CD4-positive, alpha-beta T cell treated with Interleukin-4 for 1 hour (primary cell): ENCODE measurements at regions not wholly inside any gene's neighbourhood (a gene's known extent, or its start where the extent isn't known, plus 50 kb on each side); places are given as distances from the start of the nearest gene placed in this dataset.

Source experiments
- DNase-seq, 2 donors: peaks; one replicate each; pipeline ENCODE4 v3.0.0-alpha.2; 2020 to 2022

GRCh38 chr6:170025935-170026750 lies 264.7 kb downstream of the DLL1 start:
- peak in 1 of 2 donors; percentile 10 for DNase-seq

GRCh38 chr6:170025341-170025911 lies 265.5 kb downstream of the DLL1 start:
- peak in 1 of 2 donors; percentile 10 for DNase-seq

- peak in 1 of 2 donors; percentile 3 for DNase-seq
These were observed 265.9 kb downstream of the DLL1 start for GRCh38 chr6:170024940-170025339.

- DNase-seq: peak in 1 of 2 donors; percentile 7
These were observed 267.0 kb downstream of the DLL1 start for GRCh38 chr6:170023620-170024521.

- DNase-seq: no peak
These were observed 267.9 kb downstream of the DLL1 start for GRCh38 chr6:170022827-170023619.

GRCh38 chr6:170022291-170022722 lies 268.6 kb downstream of the DLL1 start:
- DNase-seq: peak in 1 of 2 donors; percentile 8

GRCh38 chr6:170021579-170021978 lies 269.3 kb downstream of the DLL1 start:
- peak in 1 of 2 donors; percentile 2 for DNase-seq

GRCh38 chr6:170019818-170020583 lies 268.6 kb downstream of the ERMARD start:
- DNase-seq: peak in 1 of 2 donors; percentile 8

- DNase-seq: no peak
These were observed 267.8 kb downstream of the ERMARD start for GRCh38 chr6:170018936-170019817.

- peak in 1 of 2 donors; percentile 6 for DNase-seq
These were observed 267.1 kb downstream of the ERMARD start for GRCh38 chr6:170018422-170018935.

- DNase-seq: no peak
These were observed 266.3 kb downstream of the ERMARD start for GRCh38 chr6:170017603-170018320.

- no peak for DNase-seq
These were observed 262.4 kb downstream of the ERMARD start for GRCh38 chr6:170013815-170014214.

GRCh38 chr6:170012037-170012330 lies 260.6 kb downstream of the ERMARD start:
- no peak for DNase-seq

GRCh38 chr6:170011204-170012036 lies 260.0 kb downstream of the ERMARD start:
- DNase-seq: peak in 1 of 2 donors; percentile 5

- DNase-seq: no peak
These were observed 259.3 kb downstream of the ERMARD start for GRCh38 chr6:170010665-170011203.

- peak in 1 of 2 donors; percentile 9 for DNase-seq
These were observed 256.9 kb downstream of the ERMARD start for GRCh38 chr6:170008294-170008785.

GRCh38 chr6:170007468-170008293 lies 256.3 kb downstream of the ERMARD start:
- DNase-seq: peak in 1 of 2 donors; percentile 9
